Lower leg skin (tissue), 4 donors: ENCODE measurements at regions not wholly inside any gene's neighbourhood (a gene's known extent, or its start where the extent isn't known, plus 50 kb on each side); places are given as distances from the start of the nearest gene placed in this dataset.
A peak's percentile ranks its signal among the peaks of the same experiment; 100 is the strongest.
"Not testable (repeated sequence)": the region's sequence is repeated elsewhere in the genome, so short reads cannot be mapped to it uniquely, and the experiment has no call there.

Experiments used
- DNase-seq, 2 donors: peaks; one replicate each; pipeline ENCODE4 v3.0.0-alpha.2; 2019; ENCODE audit warnings: low spot score in 2 of 2
- H3K4me3 ChIP-seq: fragments of 200-600 bp; sonication (generic); 2 replicates; pipeline ENCODE4 v1.5.1; 2017; ENCODE audit warnings: mild to moderate bottlenecking, low read depth; ENCODE audit not compliant: poor library complexity, severe bottlenecking
- CTCF ChIP-seq, 3 donors: fragments of 450-650 bp; IDR thresholded peaks; one replicate each; pipeline ENCODE4 v1.5.1; 2016; ENCODE audit warnings: antibody characterized with exemption in 3 of 3, mild to moderate bottlenecking in 3 of 3, moderate library complexity in 2 of 3
- POLR2A ChIP-seq, 2 donors: fragments of 450-650 bp; IDR thresholded peaks; one replicate each; pipeline ENCODE4 v1.6.1; 2016 to 2017; ENCODE audit warnings: antibody characterized with exemption in 2 of 2, mild to moderate bottlenecking in 1 of 2, moderate library complexity in 1 of 2
- WGBS, 2 donors: methylation state at CpG; one replicate each; pipeline ENCODE4 v1.1.5; 2018; 5-methylcytosine and 5-hydroxymethylcytosine counted together
- intact Hi-C: fragments of 100-400 bp; cut with DNase I; formaldehyde crosslinking; loops from one replicate; pipeline ENCODE4 v1.15.0; 2023; ENCODE audit warnings: low total_unique reads

- TF ChIP-seq CTCF (IDR thresholded peaks at IDR 0.05) (no peak), POLR2A (IDR thresholded peaks at IDR 0.05) (no peak)
- WGBS, 2 donors, result 95 to 99% methylated on average over 5 of the region's 5 CpGs
- intact Hi-C loops, result no loop called here
- H3K4me3 ChIP-seq, result no peak overlapping the region
- DNase-seq, result peak in 1 of 2 donors; percentile 49
Measured at GRCh38 chr10:78441694-78442093, 408.0 kb downstream of the RPS24 start.

GRCh38 chr10:78442836-78443550 lies 409.3 kb downstream of the RPS24 start:
- DNase-seq, result peak in 1 of 2 donors; percentile 79
- H3K4me3 ChIP-seq, result no peak overlapping the region
- TF ChIP-seq CTCF (IDR thresholded peaks at IDR 0.05), result no peak
- TF ChIP-seq POLR2A (IDR thresholded peaks at IDR 0.05), result no peak
- intact Hi-C loops, result no loop called here
- WGBS, 2 donors, result 83 to 87% methylated on average over 10 to 13 of the region's 13 CpGs

- WGBS, 2 donors, result 80 to 82% methylated on average over 11 of the region's 11 CpGs
- no peak overlapping the region for H3K4me3 ChIP-seq
- intact Hi-C loops, result no loop called here
- DNase-seq, result peak in 1 of 2 donors; percentile 80
- no peak for TF ChIP-seq POLR2A (IDR thresholded peaks at IDR 0.05)
- TF ChIP-seq CTCF (IDR thresholded peaks at IDR 0.05), result no peak
Measured at GRCh38 chr10:78443900-78444571, 410.4 kb downstream of the RPS24 start.

GRCh38 chr10:78444741-78445140 lies 411.1 kb downstream of the RPS24 start:
- H3K4me3 ChIP-seq, intact Hi-C loops: not testable (repeated sequence)
- DNase-seq, result peak in 1 of 2 donors; percentile 15
- 82 to 88% methylated on average over 4 of the region's 4 CpGs for WGBS, 2 donors

GRCh38 chr10:78445308-78445707 lies 411.6 kb downstream of the RPS24 start:
- H3K4me3 ChIP-seq, result no peak overlapping the region
- intact Hi-C loops, result no loop called here
- peak in 1 of 2 donors; percentile 26 for DNase-seq
- 84 to 97% methylated on average over 2 of the region's 2 CpGs for WGBS, 2 donors
- TF ChIP-seq CTCF (IDR thresholded peaks at IDR 0.05) (no peak), POLR2A (IDR thresholded peaks at IDR 0.05) (no peak)

- no peak for DNase-seq
- no peak overlapping the region for H3K4me3 ChIP-seq
- intact Hi-C loops, result no loop called here
- no peak for TF ChIP-seq POLR2A (IDR thresholded peaks at IDR 0.05)
- TF ChIP-seq CTCF (IDR thresholded peaks at IDR 0.05), result no peak
- 78 to 85% methylated on average over 4 of the region's 4 CpGs for WGBS, 2 donors
Measured at GRCh38 chr10:78448470-78448869, 414.8 kb downstream of the RPS24 start.
